ENCODE measurements at regions not wholly inside any gene's neighbourhood (a gene's known extent, or its start where the extent isn't known, plus 50 kb on each side); places are given as distances from the start of the nearest gene placed in this dataset.
"Not testable (repeated sequence)": the region's sequence is repeated elsewhere in the genome, so short reads cannot be mapped to it uniquely, and the experiment has no call there.

- DNase-seq (ENCODE audit: low read depth): no peak
Measured at GRCh38 chr5:152527358-152528052, 122.4 kb upstream of the NMUR2 start.

GRCh38 chr5:152529440-152529839 is 124.4 kb upstream of the NMUR2 start:
- DNase-seq (ENCODE audit: low read depth): no peak

GRCh38 chr5:152532714-152533113 is 127.6 kb upstream of the NMUR2 start:
- peak; percentile 39 for DNase-seq (ENCODE audit: low read depth)

GRCh38 chr5:152534641-152535040 is 129.6 kb upstream of the NMUR2 start:
- DNase-seq (ENCODE audit: low read depth): no peak

- DNase-seq (ENCODE audit: low read depth): no peak
Measured at GRCh38 chr5:152542741-152543140, 137.7 kb upstream of the NMUR2 start.

GRCh38 chr5:152546493-152546892 is 141.4 kb upstream of the NMUR2 start:
- no peak for DNase-seq (ENCODE audit: low read depth)

GRCh38 chr5:152547202-152547601 is 142.1 kb upstream of the NMUR2 start:
- DNase-seq (ENCODE audit: low read depth): no peak

- no peak for DNase-seq (ENCODE audit: low read depth)
Measured at GRCh38 chr5:152549709-152550108, 144.6 kb upstream of the NMUR2 start.

GRCh38 chr5:152551061-152551460 is 146.0 kb upstream of the NMUR2 start:
- no peak for DNase-seq (ENCODE audit: low read depth)

- DNase-seq (ENCODE audit: low read depth): no peak
Measured at GRCh38 chr5:152556784-152557183, 151.7 kb upstream of the NMUR2 start.

GRCh38 chr5:152560512-152561137 is 155.5 kb upstream of the NMUR2 start:
- peak; percentile 15 for DNase-seq (ENCODE audit: low read depth)

- DNase-seq (ENCODE audit: low read depth): no peak
Measured at GRCh38 chr5:152568016-152568415, 162.9 kb upstream of the NMUR2 start.

GRCh38 chr5:152572812-152573211 is 167.7 kb upstream of the NMUR2 start:
- DNase-seq (ENCODE audit: low read depth): no peak

GRCh38 chr5:152584103-152584502 is 179.0 kb upstream of the NMUR2 start:
- no peak for DNase-seq (ENCODE audit: low read depth)

GRCh38 chr5:152592416-152592815 is 187.3 kb upstream of the NMUR2 start:
- no peak for DNase-seq (ENCODE audit: low read depth)

- no peak for DNase-seq (ENCODE audit: low read depth)
Measured at GRCh38 chr5:152593388-152593787, 188.3 kb upstream of the NMUR2 start.

GRCh38 chr5:152595405-152595804 is 190.3 kb upstream of the NMUR2 start:
- DNase-seq (ENCODE audit: low read depth): no peak

- DNase-seq (ENCODE audit: low read depth): no peak
Measured at GRCh38 chr5:152599096-152599495, 194.0 kb upstream of the NMUR2 start.

GRCh38 chr5:152601806-152602732 is 197.0 kb upstream of the NMUR2 start:
- DNase-seq (ENCODE audit: low read depth): no peak

- DNase-seq (ENCODE audit: low read depth): not testable (repeated sequence)
Measured at GRCh38 chr5:152606050-152606449, 201.0 kb upstream of the NMUR2 start.

- DNase-seq (ENCODE audit: low read depth): no peak
Measured at GRCh38 chr5:152606776-152607364, 201.8 kb upstream of the NMUR2 start.
